HG03045 (cell line): ENCODE measurements at regions not wholly inside any gene's neighbourhood (a gene's known extent, or its start where the extent isn't known, plus 50 kb on each side); places are given as distances from the start of the nearest gene placed in this dataset.

Experiments used
- ATAC-seq: cut with Tn5 transposase; IDR thresholded peaks from one replicate; pipeline ENCODE4 v1.9.1; 2021; ENCODE audit warnings: mild to moderate bottlenecking, moderate library complexity; ENCODE audit not compliant: unreplicated experiment

DNA sequence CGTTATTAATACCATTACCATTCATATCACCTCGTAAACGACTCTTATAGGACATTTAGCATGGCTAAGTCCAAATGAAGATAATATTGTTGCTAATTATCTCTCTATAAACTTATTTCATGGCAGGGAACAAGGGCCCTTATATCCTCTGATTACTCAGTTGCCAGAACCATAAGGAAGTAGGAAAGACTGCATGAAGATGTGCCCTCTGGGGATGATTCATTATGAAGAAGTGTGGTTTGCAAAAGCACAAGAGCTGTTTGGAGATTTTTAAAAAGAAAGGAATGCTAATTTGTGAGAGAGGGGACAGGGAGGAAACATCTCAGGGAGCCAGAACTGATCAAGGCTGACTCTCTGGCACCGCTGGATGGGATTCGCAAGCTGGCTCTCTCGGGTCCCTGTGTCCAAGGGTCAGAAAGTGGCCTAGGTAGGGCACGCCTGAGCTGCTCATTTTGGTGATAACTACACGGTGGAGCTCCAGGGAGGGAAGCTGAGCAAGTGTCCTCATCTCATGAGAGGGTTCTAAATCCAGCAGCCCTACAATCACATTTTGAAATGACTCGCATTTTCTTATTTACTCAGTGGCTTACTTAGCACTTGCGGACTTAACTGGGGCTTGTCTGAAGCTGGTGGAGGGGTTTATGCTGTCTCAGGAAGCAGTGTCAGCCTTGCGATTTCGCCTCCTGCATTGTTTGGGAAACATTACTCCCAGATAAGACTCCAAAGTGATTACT, 136.8 kb downstream of the C5orf15 start:
- no peak for ATAC-seq

DNA sequence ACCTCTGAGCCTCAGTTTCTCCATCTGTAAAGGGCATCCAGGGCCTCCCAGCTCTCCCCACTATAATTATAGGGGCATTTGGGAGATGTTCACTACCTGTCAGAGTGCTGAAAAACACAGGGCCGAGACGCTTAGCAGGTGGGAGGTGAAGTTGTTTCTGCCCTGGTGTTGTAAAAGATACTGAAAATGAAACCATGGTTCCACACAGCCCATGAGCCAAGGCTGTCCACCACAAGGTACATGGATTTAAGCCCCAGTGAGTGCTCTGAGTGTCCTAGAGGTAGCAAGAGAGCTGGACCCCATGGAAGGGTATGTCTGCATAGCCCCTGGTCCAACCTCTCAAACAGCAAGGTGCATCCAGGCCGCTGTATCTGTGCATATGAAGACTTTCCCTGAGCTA, 137.5 kb downstream of the C5orf15 start:
- ATAC-seq: no peak

DNA sequence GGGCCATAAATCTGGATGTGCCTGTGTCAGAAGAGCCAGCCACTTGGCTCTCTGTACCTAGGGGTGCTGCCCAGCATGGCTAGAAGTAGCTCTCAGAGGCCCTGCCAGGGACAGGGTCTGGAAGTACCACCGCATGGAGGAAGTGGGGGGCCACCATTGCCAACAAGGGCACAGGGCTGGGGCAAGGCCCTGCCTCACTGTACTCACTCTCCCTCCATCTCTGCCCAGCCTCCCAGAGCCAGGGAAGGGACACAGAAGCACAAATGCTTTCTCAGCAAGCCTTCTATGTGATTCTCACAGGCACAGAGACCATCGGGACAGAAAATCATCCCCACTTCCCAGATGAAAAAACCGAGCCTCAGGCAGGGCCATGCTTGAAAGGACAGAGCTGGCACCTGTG, 138.1 kb downstream of the C5orf15 start:
- ATAC-seq: no peak

DNA sequence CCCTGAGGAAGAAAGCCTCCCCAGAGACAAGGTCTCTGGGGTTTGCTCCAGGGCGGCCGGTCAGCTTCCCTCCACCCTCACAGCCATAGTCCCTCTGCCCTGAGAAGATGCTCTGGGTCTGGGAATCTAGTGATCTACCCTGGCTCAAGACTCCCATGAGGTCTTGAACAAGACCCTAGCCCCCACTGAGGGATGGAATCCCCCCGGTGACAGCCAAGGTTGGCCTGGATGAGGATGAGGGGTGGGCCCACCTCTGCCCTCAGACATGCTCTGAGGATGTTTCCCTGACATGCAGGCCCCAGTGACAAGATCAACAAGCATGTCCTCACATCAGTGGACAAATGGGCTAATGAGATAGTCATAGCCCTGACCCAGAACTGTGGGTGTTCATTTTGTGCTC, 138.6 kb downstream of the C5orf15 start:
- ATAC-seq: no peak

DNA sequence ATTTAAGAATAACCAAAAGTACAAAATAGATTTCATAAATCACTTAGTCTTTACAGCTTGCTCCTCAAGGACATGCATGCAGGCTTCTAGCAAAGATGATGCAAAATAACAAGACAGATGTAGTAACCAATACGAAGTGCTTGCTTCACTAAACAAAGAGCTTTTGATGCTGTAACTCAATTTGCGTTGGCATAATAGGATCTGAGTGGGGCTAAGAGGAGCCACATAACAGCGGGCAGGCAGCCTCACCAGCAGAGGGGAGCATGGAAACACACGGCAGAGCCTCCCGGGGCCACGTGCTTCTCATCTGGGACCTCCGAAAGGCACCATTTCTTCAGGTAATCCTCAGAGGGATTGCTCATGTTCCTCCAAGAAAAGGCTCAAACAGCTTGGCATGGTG, 139.7 kb downstream of the C5orf15 start:
- no peak for ATAC-seq

DNA sequence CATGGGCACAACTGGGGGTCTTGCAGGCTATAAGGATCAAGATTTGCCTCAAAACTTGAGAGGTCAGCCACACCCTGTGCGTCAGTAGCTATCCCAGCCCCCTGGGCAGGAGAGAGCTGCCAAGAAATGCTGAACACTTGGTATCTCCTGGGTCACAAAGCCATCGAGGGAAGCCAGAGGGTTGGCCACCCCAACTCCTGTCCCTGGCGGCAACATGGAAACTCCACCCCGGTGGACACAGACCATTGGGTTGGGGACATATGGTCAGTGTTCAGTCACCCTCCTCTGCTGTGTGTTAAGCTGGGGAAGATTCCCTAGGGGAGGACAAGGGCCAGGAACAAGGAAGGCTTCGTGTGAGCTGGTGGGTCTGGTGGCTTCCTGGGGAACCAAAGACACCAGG, 140.6 kb downstream of the C5orf15 start:
- ATAC-seq: no peak

DNA sequence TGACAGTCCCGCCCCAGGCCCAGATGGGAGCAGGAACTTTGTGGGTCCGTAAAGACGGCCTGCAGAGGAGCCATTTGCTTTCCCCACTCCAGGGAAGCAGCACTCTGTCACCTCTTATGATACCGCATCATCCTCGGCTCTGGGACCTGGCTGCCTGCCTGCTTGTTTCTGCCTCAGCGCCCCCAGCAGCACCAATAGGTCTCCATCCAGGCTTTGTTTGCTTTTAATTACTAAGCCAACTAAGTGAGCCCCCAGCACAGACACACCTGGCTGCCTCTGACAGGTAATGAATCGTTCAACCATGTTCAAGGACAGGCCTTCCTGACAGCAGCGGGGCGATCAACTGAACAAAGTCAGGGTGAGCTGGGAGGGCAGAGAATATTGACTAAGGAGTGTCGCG, 141.4 kb downstream of the C5orf15 start:
- no peak for ATAC-seq

DNA sequence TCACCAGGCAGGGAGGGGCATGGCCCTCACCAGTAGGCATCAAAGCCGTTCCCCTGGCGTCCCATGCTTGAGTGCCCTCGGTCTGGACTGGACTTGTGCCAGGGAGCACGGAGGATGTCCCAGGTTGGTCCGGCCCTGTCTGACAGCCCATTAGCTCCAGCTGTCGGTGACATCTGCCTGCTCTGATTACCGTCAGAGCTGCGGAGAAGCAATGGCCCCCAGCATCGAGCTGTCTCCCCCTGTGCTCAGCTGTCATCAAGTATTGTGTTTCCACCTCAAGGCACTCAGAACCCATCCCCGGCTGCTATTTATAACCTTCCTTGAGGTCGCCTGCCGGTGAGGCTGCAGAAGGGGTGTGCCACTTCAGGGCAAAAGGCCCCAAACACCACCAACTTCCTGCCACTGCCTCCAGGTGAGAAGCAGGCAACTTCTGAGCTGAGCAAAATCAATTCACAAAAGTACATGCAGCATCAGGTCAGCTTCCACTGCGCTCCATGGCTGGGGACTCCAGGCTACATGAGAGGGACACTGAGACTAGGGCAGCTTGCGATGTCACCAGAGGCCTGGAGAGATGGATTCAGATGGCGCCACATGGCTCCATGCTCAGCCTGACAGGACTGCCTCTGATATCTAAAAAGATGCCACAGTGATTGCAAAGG, 142.7 kb downstream of the C5orf15 start:
- no peak for ATAC-seq

DNA sequence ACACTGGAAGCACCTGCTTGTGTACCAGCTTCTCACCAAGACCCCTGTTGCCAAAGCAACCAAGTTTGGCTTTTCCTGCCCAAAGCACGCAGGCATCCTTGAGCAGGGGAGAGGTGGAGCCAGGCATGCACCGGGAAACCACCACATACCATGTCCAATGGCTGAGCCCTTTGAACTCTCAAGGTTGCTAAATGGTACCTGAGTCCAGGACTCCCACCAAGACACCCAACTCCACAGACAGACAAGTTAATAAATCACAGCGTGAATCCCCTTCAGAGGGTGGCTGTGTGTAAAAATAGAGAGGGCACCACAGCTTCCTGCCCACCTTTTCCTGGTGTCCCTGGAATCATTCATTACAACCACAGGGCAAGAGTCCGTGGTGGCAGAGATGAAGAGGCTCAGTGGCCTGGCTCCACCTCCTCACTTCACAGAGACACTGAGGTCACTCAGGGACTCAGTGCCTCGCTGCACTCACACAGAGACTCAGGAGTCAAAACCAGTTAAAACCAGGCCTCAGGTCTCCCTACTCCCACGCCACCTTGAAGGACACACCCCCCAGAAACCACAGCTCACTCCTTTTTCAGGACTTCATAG, 143.7 kb downstream of the C5orf15 start:
- ATAC-seq: peak; percentile 72

DNA sequence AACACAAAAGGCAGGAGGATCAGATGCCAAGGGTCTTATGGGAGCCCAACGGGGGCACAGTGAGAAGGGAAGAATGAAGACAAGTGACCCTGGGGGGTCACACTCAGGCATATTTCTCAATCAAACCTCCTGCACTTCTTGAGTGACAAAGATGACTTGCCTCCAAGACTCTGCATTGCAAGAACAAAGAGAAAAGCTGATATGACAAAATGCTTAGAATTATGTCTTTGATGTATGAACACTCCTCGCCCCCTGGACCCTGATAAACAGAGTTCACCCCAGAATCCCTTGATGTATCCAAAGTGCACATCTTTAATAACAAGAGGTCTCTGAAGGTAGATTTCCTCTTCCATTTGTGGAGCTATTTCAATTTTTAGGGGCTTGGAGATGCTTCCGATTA, 146.5 kb downstream of the C5orf15 start:
- ATAC-seq: no peak

DNA sequence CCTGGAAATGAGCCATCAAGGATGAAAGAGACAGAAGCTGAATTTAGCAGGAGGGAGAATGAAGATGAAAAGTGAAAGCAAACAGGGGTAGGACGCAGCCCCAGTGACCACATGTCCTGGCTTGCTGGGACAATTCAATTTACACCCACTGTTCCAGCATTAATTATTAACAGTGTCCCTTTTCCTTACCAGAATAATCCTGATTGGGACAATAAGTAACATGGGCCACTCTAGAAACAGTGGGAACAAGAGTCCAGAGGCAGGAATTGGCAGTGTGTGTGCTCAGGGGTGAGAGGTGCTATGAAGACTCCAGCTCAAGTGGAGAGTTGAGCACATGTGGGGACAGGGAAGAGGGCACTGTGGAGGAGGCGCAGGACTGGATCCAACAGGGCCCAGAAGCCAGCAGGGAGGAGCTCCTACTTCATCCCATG, 147.1 kb downstream of the C5orf15 start:
- no peak for ATAC-seq

DNA sequence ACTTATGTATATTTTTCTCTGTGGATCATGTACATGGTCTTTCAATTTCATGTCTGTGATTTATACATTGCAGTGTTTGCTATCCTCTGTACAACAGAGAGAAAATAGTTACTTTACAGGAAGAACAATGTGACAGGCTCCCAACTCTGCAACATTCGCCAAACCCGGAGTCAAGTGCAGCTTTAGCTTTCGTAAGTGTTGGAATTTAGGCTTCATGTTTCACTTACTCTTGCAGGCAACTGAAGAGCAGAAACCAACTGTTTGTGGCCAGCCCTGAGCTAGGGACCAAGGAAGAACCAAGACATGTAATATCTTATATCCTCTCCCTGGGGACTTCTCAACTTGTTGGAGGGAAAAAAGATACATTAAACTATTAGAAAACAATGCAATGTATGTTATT, 147.9 kb downstream of the C5orf15 start:
- no peak for ATAC-seq

DNA sequence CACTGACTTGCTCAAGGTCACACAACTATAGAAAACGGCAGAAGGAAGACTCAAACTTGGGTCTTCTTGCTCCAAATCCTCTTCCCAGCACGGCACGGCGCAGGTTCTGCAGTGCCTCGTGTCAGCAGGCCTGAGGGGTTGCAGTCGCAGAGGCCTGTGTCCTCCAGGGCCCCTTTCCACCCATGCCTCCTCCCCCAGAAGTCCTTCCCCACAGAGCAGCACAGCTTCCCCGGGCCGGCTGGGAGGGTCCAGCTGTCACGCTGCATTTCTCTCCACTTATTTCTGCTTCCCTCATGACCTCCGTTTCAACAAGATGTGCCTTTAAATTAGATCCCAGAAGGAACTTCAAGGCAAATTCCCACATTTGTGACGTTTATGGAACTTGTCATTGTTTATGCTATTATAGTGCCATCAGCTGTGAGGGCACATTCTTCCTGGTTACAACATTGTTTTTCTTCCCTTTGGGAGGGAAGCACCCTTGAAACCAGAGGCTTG, 148.4 kb downstream of the C5orf15 start:
- ATAC-seq: no peak

DNA sequence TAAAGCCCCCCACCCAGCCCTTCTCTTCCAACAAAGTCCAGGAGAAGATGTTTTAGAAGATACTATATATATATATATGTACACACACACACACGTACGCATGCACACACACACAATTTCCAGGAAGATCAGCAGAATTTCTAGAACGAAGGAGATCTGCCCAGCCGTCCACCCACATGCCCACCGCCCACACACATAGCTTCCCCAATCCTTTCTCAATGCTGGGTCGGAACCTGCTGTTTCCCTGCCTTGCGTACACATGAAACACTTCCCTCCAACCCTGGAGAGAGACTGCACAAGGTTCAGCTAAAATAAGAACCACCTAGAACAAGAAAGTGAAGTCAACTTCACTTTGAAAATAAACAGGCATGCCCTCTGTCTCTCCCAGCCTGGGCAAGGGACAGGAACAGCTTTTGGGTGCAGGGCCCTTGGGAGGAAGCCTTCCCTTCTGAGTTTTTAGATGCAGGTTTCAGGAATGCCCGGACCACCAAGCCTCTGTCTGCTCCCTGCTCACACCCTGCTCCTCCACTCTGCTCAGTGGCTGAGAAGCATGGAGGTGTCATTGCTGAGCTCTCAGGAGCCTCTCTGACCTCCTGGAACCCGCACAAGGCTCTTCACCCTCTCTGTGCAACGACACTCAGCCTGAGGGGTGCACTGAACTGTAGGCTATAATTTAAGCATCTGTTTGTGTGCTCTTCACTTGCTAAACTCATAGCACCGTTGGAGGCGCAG, 149.4 kb downstream of the C5orf15 start:
- no peak for ATAC-seq

DNA sequence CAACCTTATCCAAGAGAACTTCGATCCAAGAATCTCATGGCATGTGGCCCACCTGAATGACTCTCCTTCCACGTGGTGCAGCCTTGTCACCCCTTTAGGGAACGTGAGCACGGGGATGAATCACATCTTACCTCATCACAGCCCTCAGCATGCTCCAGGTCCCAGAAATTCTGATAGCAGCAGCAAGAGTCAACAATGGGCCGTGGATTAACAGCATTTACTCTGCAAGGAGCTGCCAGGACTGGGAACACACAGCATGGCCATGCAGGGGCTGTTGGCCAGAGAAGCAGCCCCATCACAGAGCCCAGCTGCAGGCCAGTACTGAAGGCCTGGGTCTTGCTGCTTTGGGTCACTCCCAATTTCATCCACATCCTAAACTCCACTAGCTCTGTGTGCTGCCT, 150.4 kb downstream of the C5orf15 start:
- no peak for ATAC-seq

DNA sequence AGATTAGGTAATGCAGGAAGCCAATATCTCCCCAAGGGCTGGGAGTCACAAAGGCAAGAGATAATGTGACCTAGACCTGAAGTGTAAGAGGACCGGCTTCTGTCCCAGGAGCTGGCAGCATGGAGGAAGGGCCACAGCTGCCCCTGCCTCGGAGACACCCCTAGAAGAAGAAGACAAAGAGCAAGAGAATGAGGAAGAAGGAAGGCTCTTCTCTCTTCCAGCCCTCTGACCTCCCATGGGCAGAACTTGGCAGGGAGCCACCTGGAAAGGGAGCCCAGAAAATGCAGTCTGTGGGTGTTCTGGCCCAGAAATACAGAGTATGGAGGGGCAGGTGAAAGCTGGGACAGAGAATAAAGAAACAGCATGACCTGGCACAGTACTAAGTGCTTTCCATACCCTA, 151.0 kb downstream of the C5orf15 start:
- no peak for ATAC-seq

DNA sequence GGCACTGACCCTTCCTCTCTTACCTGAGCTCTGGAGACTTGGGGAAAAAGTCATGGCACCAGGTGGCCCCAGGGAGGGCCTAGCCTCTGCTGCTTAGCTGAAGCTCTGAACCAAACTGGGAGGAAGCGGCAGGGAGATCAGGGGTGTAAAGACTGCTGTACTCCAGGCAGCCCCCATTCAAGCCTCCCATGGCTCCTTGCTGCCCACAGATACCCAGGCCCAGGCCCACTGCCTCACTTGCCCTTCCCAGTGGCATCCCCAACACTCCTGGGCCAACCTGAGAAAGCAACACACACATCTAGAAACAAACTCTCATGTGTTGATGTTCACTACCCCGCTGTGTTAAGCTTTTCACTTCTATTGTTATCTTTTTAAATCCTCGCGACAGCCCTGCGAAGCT, 151.6 kb downstream of the C5orf15 start:
- no peak for ATAC-seq

DNA sequence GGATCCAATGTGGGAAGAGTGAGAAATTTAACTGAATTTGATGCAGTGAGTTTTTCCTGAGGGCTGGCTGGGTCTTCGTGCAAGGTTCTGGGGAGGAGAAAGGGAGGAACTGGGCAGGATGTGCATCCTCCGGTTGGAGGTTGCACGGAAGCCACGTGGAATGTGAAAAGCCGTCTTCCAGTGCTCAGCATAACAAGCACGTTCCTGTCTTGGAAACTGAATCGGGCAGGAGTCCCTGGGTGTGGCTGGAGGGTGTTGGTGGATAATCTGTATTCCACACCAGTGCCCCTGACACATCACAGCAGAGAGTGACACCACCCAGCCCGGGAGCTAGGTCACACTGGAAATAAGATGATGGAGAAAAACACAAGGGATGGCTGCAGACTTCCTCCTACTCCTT, 154.3 kb downstream of the C5orf15 start:
- no peak for ATAC-seq

DNA sequence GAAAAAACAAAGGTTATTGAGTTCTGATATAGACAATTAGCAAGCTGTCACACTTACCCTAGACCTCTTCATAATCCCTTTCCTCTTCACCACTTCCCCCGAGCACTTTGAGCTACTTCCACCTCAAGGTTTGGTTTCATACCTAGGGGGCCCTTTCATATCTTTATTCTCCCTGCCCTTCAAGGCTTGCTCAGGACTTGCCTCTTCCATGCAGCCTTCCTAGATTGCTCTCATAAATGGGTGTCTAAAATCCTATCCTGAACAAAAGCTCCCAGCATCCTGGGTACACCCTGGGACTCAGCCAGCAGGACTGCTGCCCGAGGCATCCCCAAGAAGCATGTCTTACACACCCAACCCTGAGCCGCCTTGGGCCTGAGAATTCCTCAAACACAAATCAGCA, 157.3 kb downstream of the C5orf15 start:
- no peak for ATAC-seq

DNA sequence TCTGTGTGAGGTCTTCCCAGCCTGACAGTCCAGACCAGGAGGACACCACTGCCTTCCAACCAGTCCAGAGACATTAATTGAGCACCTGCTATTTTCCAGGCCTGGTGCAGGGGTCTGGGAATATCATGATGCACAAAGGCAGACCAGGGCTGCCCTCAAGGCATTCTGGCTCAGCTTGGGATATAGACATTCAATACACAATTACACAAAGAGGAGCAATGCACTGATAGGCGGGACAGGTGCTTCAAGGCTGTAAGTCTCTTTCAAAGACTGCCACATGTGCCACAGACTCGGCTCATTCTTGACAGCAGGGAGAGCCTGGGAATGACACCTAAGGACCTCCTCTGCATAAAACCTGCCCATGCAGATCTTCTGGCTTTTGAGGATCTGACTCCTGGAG, 158.6 kb downstream of the C5orf15 start:
- no peak for ATAC-seq

DNA sequence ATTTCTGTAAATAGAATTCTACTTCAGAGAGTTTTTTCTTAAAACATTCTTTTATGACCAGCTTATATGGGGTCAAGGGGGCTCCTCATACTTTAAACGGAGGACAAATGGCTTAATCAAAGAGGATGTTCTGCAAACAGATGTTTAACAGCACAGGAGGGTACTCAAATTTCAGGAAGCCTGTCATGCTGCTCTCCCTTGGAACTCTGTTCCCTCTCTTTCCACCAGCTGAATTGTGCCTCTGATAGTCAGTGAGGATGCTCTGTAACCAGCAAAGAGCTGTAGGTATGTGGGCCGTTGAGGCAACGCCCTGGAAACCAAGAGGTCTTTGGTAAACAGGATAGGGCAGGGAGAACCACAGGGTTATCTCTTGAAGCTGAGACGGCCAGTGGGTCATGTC, 161.1 kb downstream of the C5orf15 start:
- ATAC-seq: no peak

DNA sequence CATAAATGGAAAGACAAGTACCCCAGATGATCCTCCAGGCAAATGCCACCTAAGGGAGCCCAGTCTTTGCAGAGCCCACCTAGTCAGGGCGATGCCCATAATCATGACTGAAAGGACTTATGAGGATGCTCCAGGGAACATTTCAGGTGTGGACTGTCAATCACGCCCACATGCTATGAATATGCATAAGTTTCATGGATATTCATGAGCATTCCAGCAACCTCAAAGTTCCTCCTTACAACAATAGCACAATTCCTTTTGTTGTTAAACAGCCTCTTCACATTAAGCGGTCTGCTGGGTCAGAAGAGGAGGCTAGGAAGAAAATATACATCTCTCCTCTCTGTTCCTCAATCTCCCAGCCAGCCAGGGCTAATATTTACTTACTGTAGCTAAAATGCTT, 161.6 kb downstream of the C5orf15 start:
- no peak for ATAC-seq
